ENCODE measurements at regions not wholly inside any gene's neighbourhood (a gene's known extent, or its start where the extent isn't known, plus 50 kb on each side); places are given as distances from the start of the nearest gene placed in this dataset.

- DNase-seq (ENCODE audit: low read depth, low spot score): no peak
- no peaks in the 10 kb centered on the region for H3K4me1 ChIP-seq (ENCODE audit: control insufficient read depth in 1 of 2, insufficient read depth in 2 of 2, low read length in 2 of 2)
- CTCF ChIA-PET: no interaction called here
- no TSS peak for BruUV-seq (replicated peaks)
- peaks cover 0 to 9% of the 10 kb centered on the region in 2 experiments; a peak in 1 of 4 replicates for H3K9me3 ChIP-seq (ENCODE audit: control insufficient read depth in 1 of 2, insufficient read depth in 1 of 2, low read depth in 1 of 2, low read length in 2 of 2)
- no peaks in the 10 kb centered on the region for H3K27me3 ChIP-seq (ENCODE audit: insufficient read depth, low read length)
- RAD21 ChIA-PET (ENCODE audit: low non-redundant PET in 1 of 2, low total read pairs in 2 of 2, uncharacterized antibody in 2 of 2, unreplicated experiment in 2 of 2): no interaction called here
- no peak overlapping the region for H3K9ac ChIP-seq (ENCODE audit: low read length)
- no peaks in the 10 kb centered on the region for H3K9me2 ChIP-seq (ENCODE audit: insufficient read depth)
- H3K27ac ChIP-seq (ENCODE audit: low read depth, low read length): no peak overlapping the region
- no peaks in the 10 kb centered on the region for H3K79me2 ChIP-seq (ENCODE audit: insufficient read depth, low read length)
- POLR2A ChIA-PET: no interaction called here
- H3K4me2 ChIP-seq (ENCODE audit: low read length): no peak overlapping the region
- TF ChIP-seq CBX3 (IDR thresholded peaks at IDR 0.05; ENCODE audit: low read depth) (no peak), EGR1 (IDR thresholded peaks at IDR 0.05; ENCODE audit: low read depth) (no peak), SRF (IDR thresholded peaks at IDR 0.05; ENCODE audit: low read depth) (no peak), SIN3A (IDR thresholded peaks at IDR 0.05; ENCODE audit: low read depth) (no peak), ZFX (IDR thresholded peaks at IDR 0.05) (no peak)
- TF ChIP-seq, protein P1, sequence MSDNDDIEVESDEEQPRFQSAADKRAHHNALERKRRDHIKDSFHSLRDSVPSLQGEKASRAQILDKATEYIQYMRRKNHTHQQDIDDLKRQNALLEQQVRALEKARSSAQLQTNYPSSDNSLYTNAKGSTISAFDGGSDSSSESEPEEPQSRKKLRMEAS (IDR thresholded peaks at IDR 0.05): no peak
- ATAC-seq: no peak
- no peaks in the 10 kb centered on the region for H3K36me3 ChIP-seq (ENCODE audit: control insufficient read depth in 1 of 2, insufficient read depth in 2 of 2, low read length in 2 of 2)
- H3K4me3 ChIP-seq (replicated peaks in 1 of 2; ENCODE audit: low read depth in 1 of 2, low read length in 2 of 2): no peak overlapping the region
- H2AFZ ChIP-seq (ENCODE audit: low read depth, low read length, poor library complexity, severe bottlenecking): no peak overlapping the region
- intact Hi-C loops (cut with micrococcal nuclease): loop anchor here (10.0 kb wide), 1 partner anchor 57 kb away; no protein-coding TSS in a partner anchor
- H4K20me1 ChIP-seq (ENCODE audit: insufficient read depth): no peaks in the 10 kb centered on the region
Measured at GRCh38 chr18:27461957-27462356, 276.8 kb upstream of the CHST9 start.

DNA sequence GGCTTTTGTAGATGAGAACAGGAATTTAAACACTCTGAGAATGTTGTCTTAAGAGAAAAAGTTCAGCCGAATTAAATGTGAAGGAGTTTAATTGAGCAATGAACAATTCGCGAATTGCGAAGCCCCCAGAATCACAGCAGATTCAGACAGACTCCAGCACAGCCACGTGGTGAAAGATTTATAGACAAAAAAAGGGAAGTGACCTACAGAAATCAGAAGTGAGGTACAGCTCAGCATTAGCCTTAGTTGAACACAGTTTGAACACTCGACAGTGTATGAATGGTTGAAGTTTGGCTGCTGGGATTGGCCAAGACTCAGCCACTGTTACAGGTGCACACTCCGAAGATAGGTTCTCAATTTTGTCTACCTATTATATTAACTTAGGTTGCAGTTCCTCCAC, 264.0 kb upstream of the CHST9 start:
- ChIA-PET RAD21 (ENCODE audit: low non-redundant PET in 1 of 2, low total read pairs in 2 of 2, uncharacterized antibody in 2 of 2, unreplicated experiment in 2 of 2) (no interaction called here), CTCF (no interaction called here), POLR2A (no interaction called here)
- DNase-seq (ENCODE audit: low read depth, low spot score) (no peak), ATAC-seq (no peak)
- H3K27ac ChIP-seq (ENCODE audit: low read depth, low read length): no peak overlapping the region
- no peaks in the 10 kb centered on the region for H3K27me3 ChIP-seq (ENCODE audit: insufficient read depth, low read length)
- no peaks in the 10 kb centered on the region for H3K4me1 ChIP-seq (ENCODE audit: control insufficient read depth in 1 of 2, insufficient read depth in 2 of 2, low read length in 2 of 2)
- H4K20me1 ChIP-seq (ENCODE audit: insufficient read depth): no peaks in the 10 kb centered on the region
- no peak overlapping the region for H3K4me3 ChIP-seq (replicated peaks in 1 of 2; ENCODE audit: low read depth in 1 of 2, low read length in 2 of 2)
- no peaks in the 10 kb centered on the region for H3K9me2 ChIP-seq (ENCODE audit: insufficient read depth)
- H3K4me2 ChIP-seq (ENCODE audit: low read length): no peak overlapping the region
- peaks cover 0 to 7% of the 10 kb centered on the region in 2 experiments; a peak in 1 of 4 replicates for H3K9me3 ChIP-seq (ENCODE audit: control insufficient read depth in 1 of 2, insufficient read depth in 1 of 2, low read depth in 1 of 2, low read length in 2 of 2)
- intact Hi-C loops (cut with micrococcal nuclease): no loop called here
- no peak overlapping the region for H3K9ac ChIP-seq (ENCODE audit: low read length)
- no peaks in the 10 kb centered on the region for H3K36me3 ChIP-seq (ENCODE audit: control insufficient read depth in 1 of 2, insufficient read depth in 2 of 2, low read length in 2 of 2)
- BruUV-seq (replicated peaks): no TSS peak
- H3K79me2 ChIP-seq (ENCODE audit: insufficient read depth, low read length): no peaks in the 10 kb centered on the region
- no peak overlapping the region for H2AFZ ChIP-seq (ENCODE audit: low read depth, low read length, poor library complexity, severe bottlenecking)
- no peak for TF ChIP-seq SP1 (IDR thresholded peaks at IDR 0.05; ENCODE audit: low read depth)
- no peak for TF ChIP-seq CBX3 (IDR thresholded peaks at IDR 0.05; ENCODE audit: low read depth)
- no peak for TF ChIP-seq EZH2 (IDR thresholded peaks at IDR 0.05)
- no peak for TF ChIP-seq ZFX (IDR thresholded peaks at IDR 0.05)
- TF ChIP-seq SIN3A (IDR thresholded peaks at IDR 0.05; ENCODE audit: low read depth): no peak
- no peak for TF ChIP-seq CTCF (IDR thresholded peaks at IDR 0.05 in 2 of 3, conservative IDR thresholded peaks at IDR 0.05 in 1 of 3; ENCODE audit: borderline replicate concordance in 1 of 3, insufficient read depth in 1 of 3, low read depth in 2 of 3, low read length in 2 of 3)
- no peak for TF ChIP-seq POLR2A (IDR thresholded peaks at IDR 0.05; ENCODE audit: borderline replicate concordance, extremely low read depth, insufficient read depth, insufficient read length)
- no peak for TF ChIP-seq ZNF274 (IDR thresholded peaks at IDR 0.05; ENCODE audit: low read depth, low read length)
- TF ChIP-seq, protein P2, sequence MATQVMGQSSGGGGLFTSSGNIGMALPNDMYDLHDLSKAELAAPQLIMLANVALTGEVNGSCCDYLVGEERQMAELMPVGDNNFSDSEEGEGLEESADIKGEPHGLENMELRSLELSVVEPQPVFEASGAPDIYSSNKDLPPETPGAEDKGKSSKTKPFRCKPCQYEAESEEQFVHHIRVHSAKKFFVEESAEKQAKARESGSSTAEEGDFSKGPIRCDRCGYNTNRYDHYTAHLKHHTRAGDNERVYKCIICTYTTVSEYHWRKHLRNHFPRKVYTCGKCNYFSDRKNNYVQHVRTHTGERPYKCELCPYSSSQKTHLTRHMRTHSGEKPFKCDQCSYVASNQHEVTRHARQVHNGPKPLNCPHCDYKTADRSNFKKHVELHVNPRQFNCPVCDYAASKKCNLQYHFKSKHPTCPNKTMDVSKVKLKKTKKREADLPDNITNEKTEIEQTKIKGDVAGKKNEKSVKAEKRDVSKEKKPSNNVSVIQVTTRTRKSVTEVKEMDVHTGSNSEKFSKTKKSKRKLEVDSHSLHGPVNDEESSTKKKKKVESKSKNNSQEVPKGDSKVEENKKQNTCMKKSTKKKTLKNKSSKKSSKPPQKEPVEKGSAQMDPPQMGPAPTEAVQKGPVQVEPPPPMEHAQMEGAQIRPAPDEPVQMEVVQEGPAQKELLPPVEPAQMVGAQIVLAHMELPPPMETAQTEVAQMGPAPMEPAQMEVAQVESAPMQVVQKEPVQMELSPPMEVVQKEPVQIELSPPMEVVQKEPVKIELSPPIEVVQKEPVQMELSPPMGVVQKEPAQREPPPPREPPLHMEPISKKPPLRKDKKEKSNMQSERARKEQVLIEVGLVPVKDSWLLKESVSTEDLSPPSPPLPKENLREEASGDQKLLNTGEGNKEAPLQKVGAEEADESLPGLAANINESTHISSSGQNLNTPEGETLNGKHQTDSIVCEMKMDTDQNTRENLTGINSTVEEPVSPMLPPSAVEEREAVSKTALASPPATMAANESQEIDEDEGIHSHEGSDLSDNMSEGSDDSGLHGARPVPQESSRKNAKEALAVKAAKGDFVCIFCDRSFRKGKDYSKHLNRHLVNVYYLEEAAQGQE (IDR thresholded peaks at IDR 0.05; ENCODE audit: low read depth): no peak
- no peak for TF ChIP-seq POLR2AphosphoS5 (IDR thresholded peaks at IDR 0.05; ENCODE audit: low read depth, low read length)
- no peak for TF ChIP-seq FOSL1 (IDR thresholded peaks at IDR 0.05; ENCODE audit: low read depth)
- no peak for TF ChIP-seq SRF (IDR thresholded peaks at IDR 0.05; ENCODE audit: low read depth)
- no peak for TF ChIP-seq TCF7L2 (IDR thresholded peaks at IDR 0.05; ENCODE audit: borderline replicate concordance, extremely low read depth, insufficient read depth, insufficient read length)

Data from HCT116 (cell line).